MM.1S (cell line): ENCODE measurements at regions not wholly inside any gene's neighbourhood (a gene's known extent, or its start where the extent isn't known, plus 50 kb on each side); places are given as distances from the start of the nearest gene placed in this dataset.

ENCODE experiments used
- EZH2 ChIP-seq: fragments of 300-600 bp; sonication (generic); optimal IDR thresholded peaks from 2 replicates; pipeline ENCODE3; 2017; ENCODE audit warnings: low read depth, mild to moderate bottlenecking, antibody characterized with exemption, low read length, mixed read lengths
- TF ChIP-seq, protein P1 (sequence below): fragments of 300-600 bp; sonication (generic); IDR thresholded peaks from 2 replicates; pipeline ENCODE4 v1.5.1; 2016; ENCODE audit warnings: antibody characterized with exemption, low read length, mixed read lengths

DNA sequence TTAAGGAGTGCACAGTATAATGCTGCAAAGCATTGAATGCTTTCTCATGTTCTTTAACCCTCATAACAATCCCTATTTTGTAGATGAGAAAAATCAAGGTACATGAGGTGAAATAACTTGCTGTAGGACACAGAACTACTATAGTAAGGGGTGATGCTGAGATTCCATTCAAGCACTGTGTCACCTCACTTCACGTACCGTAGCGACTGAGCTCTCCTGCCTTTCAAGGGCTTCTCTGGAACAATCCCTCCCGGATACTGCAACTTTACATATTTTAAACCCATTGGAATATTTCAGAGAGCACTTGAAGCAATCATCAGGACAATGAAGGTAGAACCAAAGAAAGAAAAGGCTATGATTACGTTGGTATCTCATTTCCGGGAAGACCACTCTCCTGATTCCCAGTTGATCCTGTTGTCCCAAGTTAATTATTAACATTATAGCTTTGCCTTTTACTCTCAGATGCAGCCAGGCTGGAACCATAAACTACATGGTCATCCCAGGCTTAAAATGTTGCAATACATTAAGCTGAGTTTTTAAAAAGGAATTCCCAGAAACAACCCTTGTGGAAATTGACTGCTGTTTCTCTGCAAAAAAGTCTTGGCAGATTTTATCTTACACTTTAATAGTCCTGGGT, 252.2 kb upstream of the IGF1R start:
- TF ChIP-seq, protein P1, sequence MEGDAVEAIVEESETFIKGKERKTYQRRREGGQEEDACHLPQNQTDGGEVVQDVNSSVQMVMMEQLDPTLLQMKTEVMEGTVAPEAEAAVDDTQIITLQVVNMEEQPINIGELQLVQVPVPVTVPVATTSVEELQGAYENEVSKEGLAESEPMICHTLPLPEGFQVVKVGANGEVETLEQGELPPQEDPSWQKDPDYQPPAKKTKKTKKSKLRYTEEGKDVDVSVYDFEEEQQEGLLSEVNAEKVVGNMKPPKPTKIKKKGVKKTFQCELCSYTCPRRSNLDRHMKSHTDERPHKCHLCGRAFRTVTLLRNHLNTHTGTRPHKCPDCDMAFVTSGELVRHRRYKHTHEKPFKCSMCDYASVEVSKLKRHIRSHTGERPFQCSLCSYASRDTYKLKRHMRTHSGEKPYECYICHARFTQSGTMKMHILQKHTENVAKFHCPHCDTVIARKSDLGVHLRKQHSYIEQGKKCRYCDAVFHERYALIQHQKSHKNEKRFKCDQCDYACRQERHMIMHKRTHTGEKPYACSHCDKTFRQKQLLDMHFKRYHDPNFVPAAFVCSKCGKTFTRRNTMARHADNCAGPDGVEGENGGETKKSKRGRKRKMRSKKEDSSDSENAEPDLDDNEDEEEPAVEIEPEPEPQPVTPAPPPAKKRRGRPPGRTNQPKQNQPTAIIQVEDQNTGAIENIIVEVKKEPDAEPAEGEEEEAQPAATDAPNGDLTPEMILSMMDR: no peak
- no peak for TF ChIP-seq EZH2
